HUES48 (cell line): ENCODE measurements at regions not wholly inside any gene's neighbourhood (a gene's known extent, or its start where the extent isn't known, plus 50 kb on each side); places are given as distances from the start of the nearest gene placed in this dataset.
A peak's percentile ranks its signal among the peaks of the same experiment; 100 is the strongest.

ENCODE experiments used
- H3K27ac ChIP-seq: one replicate; pipeline ENCODE4 v1.7.0; 2013; ENCODE audit warnings: low read depth, low read length, inconsistent platforms
- H3K27me3 ChIP-seq: 2 replicates; pipeline ENCODE4 v1.6.1; 2013; ENCODE audit warnings: mild to moderate bottlenecking, low read length; ENCODE audit not compliant: control insufficient read depth, insufficient read depth
- H3K36me3 ChIP-seq: 2 replicates; pipeline ENCODE4 v1.6.1; 2013; ENCODE audit warnings: low read length; ENCODE audit not compliant: control insufficient read depth, insufficient read depth
- H3K4me1 ChIP-seq: 2 replicates; pipeline ENCODE4 v1.6.1; 2013; ENCODE audit warnings: mild to moderate bottlenecking, low read length; ENCODE audit not compliant: control insufficient read depth, insufficient read depth
- H3K4me3 ChIP-seq: 2 replicates; pipeline ENCODE4 v1.5.1; 2013; ENCODE audit warnings: mild to moderate bottlenecking, low read depth, low read length
- H3K9ac ChIP-seq: 2 replicates; pipeline ENCODE4 v1.6.1; 2013; ENCODE audit warnings: mild to moderate bottlenecking, low read depth, low read length, moderate library complexity
- H3K9me3 ChIP-seq: 2 replicates; pipeline ENCODE4 v1.6.1; 2013; ENCODE audit warnings: low read length; ENCODE audit not compliant: control insufficient read depth, insufficient read depth

- no peak overlapping the region for H3K9ac ChIP-seq
- H3K9me3 ChIP-seq: no peaks in the 10 kb centered on the region
- no peaks in the 10 kb centered on the region for H3K36me3 ChIP-seq
- H3K27me3 ChIP-seq: no peaks in the 10 kb centered on the region
- H3K4me3 ChIP-seq: no peak overlapping the region
- peak overlapping the region; percentile 53 for H3K27ac ChIP-seq
- H3K4me1 ChIP-seq: peaks cover 19% of the 10 kb centered on the region
Observed at GRCh38 chr1:94316183-94316582, 78.8 kb upstream of the ARHGAP29 start.

- Histone ChIP-seq H3K9me3 (no peaks in the 10 kb centered on the region), H3K4me1 (peaks cover 19% of the 10 kb centered on the region), H3K36me3 (no peaks in the 10 kb centered on the region), H3K4me3 (no peak overlapping the region), H3K27me3 (no peaks in the 10 kb centered on the region), H3K9ac (no peak overlapping the region), H3K27ac (peak overlapping the region; percentile 53)
Observed at GRCh38 chr1:94315552-94316116, 78.2 kb upstream of the ARHGAP29 start.

- H3K27me3 ChIP-seq: no peaks in the 10 kb centered on the region
- H3K27ac ChIP-seq: no peak overlapping the region
- H3K4me1 ChIP-seq: peaks cover 12% of the 10 kb centered on the region
- no peaks in the 10 kb centered on the region for H3K36me3 ChIP-seq
- no peaks in the 10 kb centered on the region for H3K9me3 ChIP-seq
- H3K9ac ChIP-seq: no peak overlapping the region
- no peak overlapping the region for H3K4me3 ChIP-seq
Observed at GRCh38 chr1:94314222-94314858, 77.0 kb upstream of the ARHGAP29 start.

GRCh38 chr1:94310570-94311270 lies 73.3 kb upstream of the ARHGAP29 start:
- Histone ChIP-seq H3K9ac (no peak overlapping the region), H3K27ac (no peak overlapping the region), H3K36me3 (no peaks in the 10 kb centered on the region), H3K4me1 (peaks cover 4% of the 10 kb centered on the region; the same call in 1 of the 2 replicates), H3K9me3 (no peaks in the 10 kb centered on the region), H3K4me3 (no peak overlapping the region), H3K27me3 (no peaks in the 10 kb centered on the region)

GRCh38 chr1:94309829-94310569 lies 72.6 kb upstream of the ARHGAP29 start:
- no peaks in the 10 kb centered on the region for H3K9me3 ChIP-seq
- H3K36me3 ChIP-seq: no peaks in the 10 kb centered on the region
- no peak overlapping the region for H3K9ac ChIP-seq
- no peak overlapping the region for H3K4me3 ChIP-seq
- H3K27me3 ChIP-seq: no peaks in the 10 kb centered on the region
- no peaks in the 10 kb centered on the region for H3K4me1 ChIP-seq
- H3K27ac ChIP-seq: no peak overlapping the region

GRCh38 chr1:94309216-94309615 lies 71.8 kb upstream of the ARHGAP29 start:
- no peak overlapping the region for H3K4me3 ChIP-seq
- no peaks in the 10 kb centered on the region for H3K9me3 ChIP-seq
- H3K27ac ChIP-seq: no peak overlapping the region
- H3K36me3 ChIP-seq: no peaks in the 10 kb centered on the region
- H3K9ac ChIP-seq: no peak overlapping the region
- no peaks in the 10 kb centered on the region for H3K27me3 ChIP-seq
- no peaks in the 10 kb centered on the region for H3K4me1 ChIP-seq

GRCh38 chr1:94306521-94306920 lies 69.1 kb upstream of the ARHGAP29 start:
- no peaks in the 10 kb centered on the region for H3K36me3 ChIP-seq
- H3K4me1 ChIP-seq: no peaks in the 10 kb centered on the region
- H3K27ac ChIP-seq: no peak overlapping the region

GRCh38 chr1:94305704-94306103 lies 68.3 kb upstream of the ARHGAP29 start:
- Histone ChIP-seq H3K27ac (no peak overlapping the region), H3K27me3 (no peaks in the 10 kb centered on the region), H3K9me3 (no peaks in the 10 kb centered on the region), H3K36me3 (no peaks in the 10 kb centered on the region), H3K4me3 (no peak overlapping the region), H3K4me1 (peaks cover 3% of the 10 kb centered on the region; the same call in 1 of the 2 replicates), H3K9ac (no peak overlapping the region)

More at GRCh38 chr1:94306521-94306920, 69.1 kb upstream of the ARHGAP29 start:
- H3K4me3 ChIP-seq: no peak overlapping the region
- H3K9me3 ChIP-seq: no peaks in the 10 kb centered on the region
- H3K27me3 ChIP-seq: no peaks in the 10 kb centered on the region
- H3K9ac ChIP-seq: no peak overlapping the region

- Histone ChIP-seq H3K27me3 (no peaks in the 10 kb centered on the region), H3K36me3 (no peaks in the 10 kb centered on the region), H3K4me3 (no peak overlapping the region), H3K4me1 (peaks cover 14% of the 10 kb centered on the region; the same call in 1 of the 2 replicates), H3K27ac (no peak overlapping the region), H3K9ac (no peak overlapping the region), H3K9me3 (no peaks in the 10 kb centered on the region)
Observed at GRCh38 chr1:94304553-94304952, 67.2 kb upstream of the ARHGAP29 start.

GRCh38 chr1:94303005-94303404 lies 65.6 kb upstream of the ARHGAP29 start:
- H3K27me3 ChIP-seq: no peaks in the 10 kb centered on the region
- peaks cover 14% of the 10 kb centered on the region; the same call in 1 of the 2 replicates for H3K4me1 ChIP-seq
- H3K36me3 ChIP-seq: no peaks in the 10 kb centered on the region
- H3K4me3 ChIP-seq: no peak overlapping the region
- H3K9me3 ChIP-seq: no peaks in the 10 kb centered on the region
- no peak overlapping the region for H3K9ac ChIP-seq
- H3K27ac ChIP-seq: no peak overlapping the region
